ENCODE measurements at regions not wholly inside any gene's neighbourhood (a gene's known extent, or its start where the extent isn't known, plus 50 kb on each side); places are given as distances from the start of the nearest gene placed in this dataset.

- TF ChIP-seq YY1 (IDR thresholded peaks at IDR 0.05; ENCODE audit: insufficient read depth, insufficient read length) (no peak), ZNF274 (IDR thresholded peaks at IDR 0.05; ENCODE audit: low read depth, low read length) (no peak), SUZ12 (IDR thresholded peaks at IDR 0.05; ENCODE audit: extremely low read depth, insufficient read depth, insufficient read length) (no peak)
Measured at GRCh38 chr18:27415495-27415894, 230.4 kb upstream of the CHST9 start.
